Suprapubic skin (tissue), 3 donors: ENCODE measurements at regions not wholly inside any gene's neighbourhood (a gene's known extent, or its start where the extent isn't known, plus 50 kb on each side); places are given as distances from the start of the nearest gene placed in this dataset.

ENCODE experiments used
- POLR2A ChIP-seq, 2 donors: fragments of 450-650 bp; IDR thresholded peaks; one replicate each; pipeline ENCODE4 v1.6.1; 2017; ENCODE audit warnings: antibody characterized with exemption in 2 of 2, mild to moderate bottlenecking in 2 of 2, moderate library complexity in 2 of 2
- TF ChIP-seq, protein P1 (sequence below), 2 donors: fragments of 200-600 bp in 1 of 2; fragments of 450-650 bp in 1 of 2; sonication (generic) in 1 of 2; IDR thresholded peaks; one replicate each; pipeline ENCODE4 v1.5.1; 2016 to 2019; ENCODE audit warnings: antibody characterized with exemption in 2 of 2, mild to moderate bottlenecking in 1 of 2, moderate library complexity in 1 of 2

DNA sequence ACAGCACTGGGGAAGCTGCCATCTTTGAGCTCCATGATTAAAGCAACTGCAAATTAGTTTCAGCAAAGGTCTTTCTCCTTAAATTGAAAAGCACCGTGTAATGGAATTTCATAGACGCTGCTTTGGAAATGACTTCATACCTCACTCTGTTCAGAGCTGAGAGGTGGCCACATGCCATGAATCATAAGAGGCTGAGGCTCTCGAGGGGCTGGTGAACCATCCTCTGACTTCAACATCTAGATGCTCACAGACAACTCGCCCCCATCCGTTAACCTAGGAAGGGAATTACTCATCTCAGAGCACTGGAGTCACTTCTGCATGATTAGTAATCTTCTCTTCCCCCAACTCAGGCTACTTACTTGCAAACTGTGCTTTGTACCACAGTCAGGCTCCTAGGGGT lies 122.3 kb downstream of the RCN1 start:
- TF ChIP-seq, protein P1, sequence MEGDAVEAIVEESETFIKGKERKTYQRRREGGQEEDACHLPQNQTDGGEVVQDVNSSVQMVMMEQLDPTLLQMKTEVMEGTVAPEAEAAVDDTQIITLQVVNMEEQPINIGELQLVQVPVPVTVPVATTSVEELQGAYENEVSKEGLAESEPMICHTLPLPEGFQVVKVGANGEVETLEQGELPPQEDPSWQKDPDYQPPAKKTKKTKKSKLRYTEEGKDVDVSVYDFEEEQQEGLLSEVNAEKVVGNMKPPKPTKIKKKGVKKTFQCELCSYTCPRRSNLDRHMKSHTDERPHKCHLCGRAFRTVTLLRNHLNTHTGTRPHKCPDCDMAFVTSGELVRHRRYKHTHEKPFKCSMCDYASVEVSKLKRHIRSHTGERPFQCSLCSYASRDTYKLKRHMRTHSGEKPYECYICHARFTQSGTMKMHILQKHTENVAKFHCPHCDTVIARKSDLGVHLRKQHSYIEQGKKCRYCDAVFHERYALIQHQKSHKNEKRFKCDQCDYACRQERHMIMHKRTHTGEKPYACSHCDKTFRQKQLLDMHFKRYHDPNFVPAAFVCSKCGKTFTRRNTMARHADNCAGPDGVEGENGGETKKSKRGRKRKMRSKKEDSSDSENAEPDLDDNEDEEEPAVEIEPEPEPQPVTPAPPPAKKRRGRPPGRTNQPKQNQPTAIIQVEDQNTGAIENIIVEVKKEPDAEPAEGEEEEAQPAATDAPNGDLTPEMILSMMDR (IDR thresholded peaks at IDR 0.05): no peak
- TF ChIP-seq POLR2A (IDR thresholded peaks at IDR 0.05): no peak
